ENCODE measurements at regions not wholly inside any gene's neighbourhood (a gene's known extent, or its start where the extent isn't known, plus 50 kb on each side); places are given as distances from the start of the nearest gene placed in this dataset.

DNA sequence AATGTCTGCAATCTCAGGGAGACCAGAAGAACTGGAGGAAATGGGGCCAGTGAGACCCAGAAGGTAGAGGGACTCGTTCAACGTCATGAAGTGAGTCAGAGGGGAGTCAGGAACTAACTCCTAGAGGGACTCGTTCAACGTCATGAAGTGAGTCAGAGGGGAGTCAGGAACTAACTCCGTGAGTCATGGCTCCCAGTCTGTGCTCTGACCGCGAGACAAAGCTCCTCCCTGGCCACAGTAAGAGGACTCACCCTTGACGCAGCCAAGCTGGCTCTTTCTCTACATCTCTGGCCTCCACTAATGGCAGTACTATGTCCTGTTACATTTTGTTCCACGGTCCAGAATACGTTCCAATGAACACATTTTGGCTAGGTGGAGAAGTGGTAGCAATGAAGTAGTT, 902.5 kb downstream of the KCNJ2 start:
- H4K8ac ChIP-seq (ENCODE audit: low read depth in 2 of 2, low read length in 2 of 2), result peak overlapping the region; percentile 69 to 90
- intact Hi-C loops (cut with micrococcal nuclease) (no loop called here), in situ Hi-C loops (cut with MboI; ENCODE audit: low sequenced_read_pairs) (no loop called here), dilution Hi-C loops (cut with HindIII; ENCODE audit: low sequenced_read_pairs, unreplicated experiment) (no loop called here)
- no peak overlapping the region; the same call in 1 of the 2 replicates for H3K4me3 ChIP-seq (ENCODE audit: insufficient read depth, low read depth, low read length)
- ChIA-PET CTCF (interaction anchor here (0.6 to 1.0 kb wide), 2 partner anchors 304 to 1914 kb away, joined by 3 read pairs; no protein-coding TSS in a partner anchor), POLR2A (ENCODE audit: unreplicated experiment) (no interaction called here)
- no peaks in the 10 kb centered on the region for H3K36me3 ChIP-seq (ENCODE audit: control insufficient read depth, insufficient read depth, low read length)
- H3K18ac ChIP-seq (ENCODE audit: low read depth, low read length), result peak overlapping the region; percentile 27; the same call in 1 of the 2 replicates
- no peaks in the 10 kb centered on the region for H4K20me1 ChIP-seq (ENCODE audit: insufficient read depth, low read length)
- peak overlapping the region; percentile 83 for H3K56ac ChIP-seq (ENCODE audit: extremely low read depth, insufficient read depth, low read length)
- no peaks in the 10 kb centered on the region for H3K79me1 ChIP-seq (ENCODE audit: low read depth in 1 of 2, low read length in 2 of 2)
- H2BK20ac ChIP-seq (ENCODE audit: low read depth, low read length), result peak overlapping the region; percentile 95
- ATAC-seq (ENCODE audit: low read depth), result peak; percentile 100
- no peaks in the 10 kb centered on the region for H3K9me1 ChIP-seq (ENCODE audit: insufficient read depth, low read length)
- H4K5ac ChIP-seq (ENCODE audit: low read depth, low read length), result peak overlapping the region; percentile 31
- peak overlapping the region; percentile 0; the same call in 1 of the 2 replicates for H3K9ac ChIP-seq (ENCODE audit: low read depth, low read length)
- TF ChIP-seq, protein P1, sequence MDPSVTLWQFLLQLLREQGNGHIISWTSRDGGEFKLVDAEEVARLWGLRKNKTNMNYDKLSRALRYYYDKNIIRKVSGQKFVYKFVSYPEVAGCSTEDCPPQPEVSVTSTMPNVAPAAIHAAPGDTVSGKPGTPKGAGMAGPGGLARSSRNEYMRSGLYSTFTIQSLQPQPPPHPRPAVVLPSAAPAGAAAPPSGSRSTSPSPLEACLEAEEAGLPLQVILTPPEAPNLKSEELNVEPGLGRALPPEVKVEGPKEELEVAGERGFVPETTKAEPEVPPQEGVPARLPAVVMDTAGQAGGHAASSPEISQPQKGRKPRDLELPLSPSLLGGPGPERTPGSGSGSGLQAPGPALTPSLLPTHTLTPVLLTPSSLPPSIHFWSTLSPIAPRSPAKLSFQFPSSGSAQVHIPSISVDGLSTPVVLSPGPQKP (IDR thresholded peaks at IDR 0.05; ENCODE audit: borderline replicate concordance, low read depth, low read length), result no peak
- TF ChIP-seq MAFK (IDR thresholded peaks at IDR 0.05; ENCODE audit: low read depth, low read length) (no peak), RAD21 (IDR thresholded peaks at IDR 0.05; ENCODE audit: low read length) (peak; percentile 4; the same call in 1 of the 2 replicates), BHLHE40 (IDR thresholded peaks at IDR 0.05; ENCODE audit: low read depth, low read length) (peak; percentile 45; the same call in 1 of the 2 replicates), MAZ (IDR thresholded peaks at IDR 0.05; ENCODE audit: borderline replicate concordance, low read depth, low read length) (no peak), SMC3 (IDR thresholded peaks at IDR 0.05; ENCODE audit: low read depth, low read length) (peak; percentile 11; the same call in 1 of the 2 replicates), NFE2L2 (IDR thresholded peaks at IDR 0.05; ENCODE audit: low read depth, low read length) (no peak), RFX5 (IDR thresholded peaks at IDR 0.05; ENCODE audit: low read depth, low read length) (no peak), FOS (IDR thresholded peaks at IDR 0.05; ENCODE audit: low read depth, low read length) (peak; percentile 99), CEBPB (IDR thresholded peaks at IDR 0.05; ENCODE audit: low read depth, low read length) (no peak), POLR2A (IDR thresholded peaks at IDR 0.05; ENCODE audit: low read depth, low read length) (peak; percentile 63; the same call in 1 of the 2 replicates), CHD1 (IDR thresholded peaks at IDR 0.05; ENCODE audit: low read depth, low read length) (peak; percentile 69; the same call in 1 of the 2 replicates)
- TF ChIP-seq, protein P2, sequence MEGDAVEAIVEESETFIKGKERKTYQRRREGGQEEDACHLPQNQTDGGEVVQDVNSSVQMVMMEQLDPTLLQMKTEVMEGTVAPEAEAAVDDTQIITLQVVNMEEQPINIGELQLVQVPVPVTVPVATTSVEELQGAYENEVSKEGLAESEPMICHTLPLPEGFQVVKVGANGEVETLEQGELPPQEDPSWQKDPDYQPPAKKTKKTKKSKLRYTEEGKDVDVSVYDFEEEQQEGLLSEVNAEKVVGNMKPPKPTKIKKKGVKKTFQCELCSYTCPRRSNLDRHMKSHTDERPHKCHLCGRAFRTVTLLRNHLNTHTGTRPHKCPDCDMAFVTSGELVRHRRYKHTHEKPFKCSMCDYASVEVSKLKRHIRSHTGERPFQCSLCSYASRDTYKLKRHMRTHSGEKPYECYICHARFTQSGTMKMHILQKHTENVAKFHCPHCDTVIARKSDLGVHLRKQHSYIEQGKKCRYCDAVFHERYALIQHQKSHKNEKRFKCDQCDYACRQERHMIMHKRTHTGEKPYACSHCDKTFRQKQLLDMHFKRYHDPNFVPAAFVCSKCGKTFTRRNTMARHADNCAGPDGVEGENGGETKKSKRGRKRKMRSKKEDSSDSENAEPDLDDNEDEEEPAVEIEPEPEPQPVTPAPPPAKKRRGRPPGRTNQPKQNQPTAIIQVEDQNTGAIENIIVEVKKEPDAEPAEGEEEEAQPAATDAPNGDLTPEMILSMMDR (conservative IDR thresholded peaks at IDR 0.05; ENCODE audit: low read depth, low read length), result no peak
- TF ChIP-seq, protein P3, sequence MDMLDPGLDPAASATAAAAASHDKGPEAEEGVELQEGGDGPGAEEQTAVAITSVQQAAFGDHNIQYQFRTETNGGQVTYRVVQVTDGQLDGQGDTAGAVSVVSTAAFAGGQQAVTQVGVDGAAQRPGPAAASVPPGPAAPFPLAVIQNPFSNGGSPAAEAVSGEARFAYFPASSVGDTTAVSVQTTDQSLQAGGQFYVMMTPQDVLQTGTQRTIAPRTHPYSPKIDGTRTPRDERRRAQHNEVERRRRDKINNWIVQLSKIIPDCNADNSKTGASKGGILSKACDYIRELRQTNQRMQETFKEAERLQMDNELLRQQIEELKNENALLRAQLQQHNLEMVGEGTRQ (IDR thresholded peaks at IDR 0.05; ENCODE audit: low read depth, low read length), result no peak
- BruUV-seq (replicated peaks), result no TSS peak
- peak; percentile 99 for DNase-seq
- H3K9me3 ChIP-seq (ENCODE audit: control insufficient read depth, insufficient read depth, low read length), result no peaks in the 10 kb centered on the region
- peak overlapping the region; percentile 66; the same call in 1 of the 2 replicates for H3K23ac ChIP-seq (ENCODE audit: low read depth, low read length)
- H2AK9ac ChIP-seq (replicated peaks; ENCODE audit: low read depth, low read length, poor library complexity), result no peak overlapping the region
- WGBS, 2 experiments (ENCODE audit: extremely low coverage in 2 of 2, insufficient read length in 1 of 2), result 0% methylated on average over 4 of the region's 10 CpGs; no CpG with 5 or more reads in 1 of the 2 experiments
- H3K27me3 ChIP-seq (ENCODE audit: control insufficient read depth, insufficient read depth, low read length), result no peaks in the 10 kb centered on the region
- H3K14ac ChIP-seq (replicated peaks; ENCODE audit: low read depth, low read length), result peak overlapping the region; percentile 83; the same call in 1 of the 2 replicates
- H3K4ac ChIP-seq (ENCODE audit: low read depth, low read length), result peak overlapping the region; percentile 94
- peak overlapping the region; percentile 79 for H4K91ac ChIP-seq (ENCODE audit: insufficient read depth, low read depth, low read length)
- H2AFZ ChIP-seq (replicated peaks; ENCODE audit: low read length, poor library complexity), result peak overlapping the region; percentile 85
- peak overlapping the region; percentile 46 for H3K4me2 ChIP-seq (ENCODE audit: low read depth, low read length)
- peak overlapping the region; percentile 68; the same call in 2 of the 3 replicates for H2BK15ac ChIP-seq (ENCODE audit: low read depth, low read length)
- peaks cover 2% of the 10 kb centered on the region; the same call in 1 of the 2 replicates for H3K4me1 ChIP-seq (ENCODE audit: control insufficient read depth, insufficient read depth, low read length)
- H3K27ac ChIP-seq (ENCODE audit: insufficient read depth, low read length), result peak overlapping the region; percentile 18
- peak overlapping the region; percentile 83 for H2BK5ac ChIP-seq (ENCODE audit: low read depth, low read length, poor library complexity, severe bottlenecking)
- H2AK5ac ChIP-seq (ENCODE audit: low read depth, low read length), result peak overlapping the region; percentile 11
- H2BK120ac ChIP-seq (ENCODE audit: low read depth, low read length), result peak overlapping the region; percentile 95

Measured in IMR-90 (cell line).